Hindlimb muscle (tissue), 1 donor: ENCODE measurements at regions not wholly inside any gene's neighbourhood (a gene's known extent, or its start where the extent isn't known, plus 50 kb on each side); places are given as distances from the start of the nearest gene placed in this dataset.
"Not testable (repeated sequence)": the region's sequence is repeated elsewhere in the genome, so short reads cannot be mapped to it uniquely, and the experiment has no call there.

Experiments used
- DNase-seq: peaks from one replicate; pipeline ENCODE4 v3.0.0-alpha.2; 2013

GRCh38 chr2:40700231-40700954 lies 248.5 kb upstream of the SLC8A1 start:
- no peak for DNase-seq

GRCh38 chr2:40712197-40712894 lies 260.5 kb upstream of the SLC8A1 start:
- not testable (repeated sequence) for DNase-seq

GRCh38 chr2:40716879-40717278 lies 265.0 kb upstream of the SLC8A1 start:
- no peak for DNase-seq

- no peak for DNase-seq
Measured at GRCh38 chr2:40719414-40719813, 267.5 kb upstream of the SLC8A1 start.

GRCh38 chr2:40721595-40721994 lies 269.7 kb upstream of the SLC8A1 start:
- DNase-seq = no peak

GRCh38 chr2:40723194-40723593 lies 271.3 kb upstream of the SLC8A1 start:
- no peak for DNase-seq

- no peak for DNase-seq
Measured at GRCh38 chr2:40725040-40725439, 273.1 kb upstream of the SLC8A1 start.

- DNase-seq = no peak
Measured at GRCh38 chr2:40725950-40726349, 274.1 kb upstream of the SLC8A1 start.

GRCh38 chr2:40734797-40735196 lies 282.9 kb upstream of the SLC8A1 start:
- DNase-seq = no peak

GRCh38 chr2:40737180-40737579 lies 285.3 kb upstream of the SLC8A1 start:
- no peak for DNase-seq

- DNase-seq = no peak
Measured at GRCh38 chr2:40740419-40740818, 288.5 kb upstream of the SLC8A1 start.

GRCh38 chr2:40741532-40741931 lies 289.6 kb upstream of the SLC8A1 start:
- no peak for DNase-seq

GRCh38 chr2:40746191-40746590 lies 294.3 kb upstream of the SLC8A1 start:
- no peak for DNase-seq

GRCh38 chr2:40751981-40752380 lies 300.1 kb upstream of the SLC8A1 start:
- no peak for DNase-seq

- DNase-seq = no peak
Measured at GRCh38 chr2:40752796-40753195, 300.9 kb upstream of the SLC8A1 start.

GRCh38 chr2:40754912-40755311 lies 303.0 kb upstream of the SLC8A1 start:
- DNase-seq = no peak

GRCh38 chr2:40758401-40759155 lies 306.7 kb upstream of the SLC8A1 start:
- DNase-seq = peak; percentile 1

GRCh38 chr2:40760071-40760666 lies 308.3 kb upstream of the SLC8A1 start:
- no peak for DNase-seq

- DNase-seq = no peak
Measured at GRCh38 chr2:40773291-40773690, 321.4 kb upstream of the SLC8A1 start.

- DNase-seq = no peak
Measured at GRCh38 chr2:40783704-40784103, 331.8 kb upstream of the SLC8A1 start.

GRCh38 chr2:40786636-40787035 lies 334.7 kb upstream of the SLC8A1 start:
- DNase-seq = no peak

GRCh38 chr2:40797120-40797519 lies 345.2 kb upstream of the SLC8A1 start:
- DNase-seq = no peak

- no peak for DNase-seq
Measured at GRCh38 chr2:40803900-40804299, 352.0 kb upstream of the SLC8A1 start.
